ENCODE measurements at regions not wholly inside any gene's neighbourhood (a gene's known extent, or its start where the extent isn't known, plus 50 kb on each side); places are given as distances from the start of the nearest gene placed in this dataset.

- Histone ChIP-seq H3K9me3 (ENCODE audit: control insufficient read depth, insufficient read depth, low read length) (no peaks in the 10 kb centered on the region), H3K4me2 (ENCODE audit: low read length) (no peak overlapping the region), H3K27ac (ENCODE audit: low read depth, low read length) (no peak overlapping the region), H3F3A (ENCODE audit: control insufficient read depth, insufficient read depth) (no peaks in the 10 kb centered on the region), H3K27me3 (ENCODE audit: control insufficient read depth, low read length) (no peaks in the 10 kb centered on the region), H3K36me3 (ENCODE audit: control insufficient read depth, low read length) (no peaks in the 10 kb centered on the region), H4K20me1 (ENCODE audit: control insufficient read depth, insufficient read depth, low read depth, low read length) (no peaks in the 10 kb centered on the region), H3K4me3 (ENCODE audit: low read length) (no peak overlapping the region), H3K79me2 (ENCODE audit: control insufficient read depth, low read length) (no peaks in the 10 kb centered on the region), H3K9me2 (replicated peaks; ENCODE audit: control insufficient read depth, low read length) (no peaks in the 10 kb centered on the region), H3K4me1 (ENCODE audit: control insufficient read depth, low read length) (no peaks in the 10 kb centered on the region)
- no peak for TF ChIP-seq EZH2phosphoT487 (IDR thresholded peaks at IDR 0.05; ENCODE audit: borderline replicate concordance, low read length)
- TF ChIP-seq CTCF (IDR thresholded peaks at IDR 0.05; ENCODE audit: low read depth, low read length, poor library complexity, severe bottlenecking): no peak
Observed at GRCh38 chr2:31664949-31665724, 84.4 kb upstream of the SRD5A2 start.

GRCh38 chr2:31660812-31661335 is 80.1 kb upstream of the SRD5A2 start:
- Histone ChIP-seq H3K79me2 (ENCODE audit: control insufficient read depth, low read length) (no peaks in the 10 kb centered on the region), H3K4me3 (ENCODE audit: low read length) (no peak overlapping the region), H3K9me3 (ENCODE audit: control insufficient read depth, insufficient read depth, low read length) (no peaks in the 10 kb centered on the region), H3K36me3 (ENCODE audit: control insufficient read depth, low read length) (no peaks in the 10 kb centered on the region), H3K4me1 (ENCODE audit: control insufficient read depth, low read length) (no peaks in the 10 kb centered on the region), H3F3A (ENCODE audit: control insufficient read depth, insufficient read depth) (no peaks in the 10 kb centered on the region), H4K20me1 (ENCODE audit: control insufficient read depth, insufficient read depth, low read depth, low read length) (no peaks in the 10 kb centered on the region), H3K27ac (ENCODE audit: low read depth, low read length) (no peak overlapping the region), H3K27me3 (ENCODE audit: control insufficient read depth, low read length) (peaks cover 7% of the 10 kb centered on the region), H3K9me2 (replicated peaks; ENCODE audit: control insufficient read depth, low read length) (no peaks in the 10 kb centered on the region), H3K4me2 (ENCODE audit: low read length) (no peak overlapping the region)
- TF ChIP-seq EZH2phosphoT487 (IDR thresholded peaks at IDR 0.05; ENCODE audit: borderline replicate concordance, low read length) (no peak), CTCF (IDR thresholded peaks at IDR 0.05; ENCODE audit: low read depth, low read length, poor library complexity, severe bottlenecking) (no peak)

- Histone ChIP-seq H3K4me1 (ENCODE audit: control insufficient read depth, low read length) (no peaks in the 10 kb centered on the region), H3K36me3 (ENCODE audit: control insufficient read depth, low read length) (no peaks in the 10 kb centered on the region), H4K20me1 (ENCODE audit: control insufficient read depth, insufficient read depth, low read depth, low read length) (no peaks in the 10 kb centered on the region), H3K27me3 (ENCODE audit: control insufficient read depth, low read length) (peaks cover 7% of the 10 kb centered on the region), H3K4me2 (ENCODE audit: low read length) (no peak overlapping the region), H3K79me2 (ENCODE audit: control insufficient read depth, low read length) (no peaks in the 10 kb centered on the region), H3K4me3 (ENCODE audit: low read length) (no peak overlapping the region), H3F3A (ENCODE audit: control insufficient read depth, insufficient read depth) (no peaks in the 10 kb centered on the region), H3K9me2 (replicated peaks; ENCODE audit: control insufficient read depth, low read length) (no peaks in the 10 kb centered on the region), H3K27ac (ENCODE audit: low read depth, low read length) (no peak overlapping the region), H3K9me3 (ENCODE audit: control insufficient read depth, insufficient read depth, low read length) (no peaks in the 10 kb centered on the region)
- TF ChIP-seq EZH2phosphoT487 (IDR thresholded peaks at IDR 0.05; ENCODE audit: borderline replicate concordance, low read length) (no peak), CTCF (IDR thresholded peaks at IDR 0.05; ENCODE audit: low read depth, low read length, poor library complexity, severe bottlenecking) (no peak)
Observed at GRCh38 chr2:31660165-31660564, 79.4 kb upstream of the SRD5A2 start.
